GM10248 (cell line): ENCODE measurements at regions not wholly inside any gene's neighbourhood (a gene's known extent, or its start where the extent isn't known, plus 50 kb on each side); places are given as distances from the start of the nearest gene placed in this dataset.

Experiments
- CTCF ChIA-PET: fragments of 300-600 bp; sonication (Branson Sonifier 250); formaldehyde crosslinking; extraction: SDS; loops from one replicate; lab custom pipeline; 2021; ENCODE audit warnings: antibody characterized with exemption; lab: Yijun Ruan, JAX
- POLR2A ChIA-PET: fragments of 350-650 bp; sonication (Branson Sonifier 250); formaldehyde crosslinking; extraction: SDS; loops from one replicate; lab custom pipeline; 2020; ENCODE audit warnings: antibody characterized with exemption; lab: Yijun Ruan, JAX
- DNase-seq: peaks from one replicate; pipeline ENCODE4 v3.0.0; 2012; ENCODE audit errors: extremely low spot score
- CTCF ChIP-seq: IDR thresholded peaks from 2 replicates; pipeline ENCODE4 v1.5.1; 2012; ENCODE audit warnings: mild to moderate bottlenecking, low read depth; ENCODE audit errors: extremely low read depth, missing control alignments, control extremely low read depth

- ChIA-PET CTCF (no interaction called here), POLR2A (no interaction called here)
- no peak for TF ChIP-seq CTCF
- DNase-seq: no peak
These were observed 378.9 kb downstream of the PPP1R2C start for GRCh38 chrX:42398967-42399631.

GRCh38 chrX:42396136-42396535 is 381.8 kb downstream of the PPP1R2C start:
- ChIA-PET CTCF (no interaction called here), POLR2A (no interaction called here)
- no peak for TF ChIP-seq CTCF
- no peak for DNase-seq

GRCh38 chrX:42392846-42393245 is 385.1 kb downstream of the PPP1R2C start:
- DNase-seq: no peak
- ChIA-PET CTCF (no interaction called here), POLR2A (no interaction called here)
- TF ChIP-seq CTCF: no peak

GRCh38 chrX:42386681-42387080 is 391.3 kb downstream of the PPP1R2C start:
- no peak for DNase-seq
- CTCF ChIA-PET: no interaction called here
- POLR2A ChIA-PET: no interaction called here
- no peak for TF ChIP-seq CTCF

- no peak for DNase-seq
- no peak for TF ChIP-seq CTCF
- ChIA-PET POLR2A (no interaction called here), CTCF (interaction anchor here (1.4 kb wide), 1 partner anchor 13 kb away, joined by 3 read pairs; no protein-coding TSS in a partner anchor)
These were observed 392.2 kb downstream of the PPP1R2C start for GRCh38 chrX:42385730-42386129.

- ChIA-PET CTCF (interaction anchor here (1.4 kb wide), 1 partner anchor 12 kb away, joined by 3 read pairs; no protein-coding TSS in a partner anchor), POLR2A (no interaction called here)
- DNase-seq: no peak
- TF ChIP-seq CTCF: no peak
These were observed 393.0 kb downstream of the PPP1R2C start for GRCh38 chrX:42384956-42385355.
